SK-N-SH treated with all-trans-retinoic acid at 6 μM for 48 hours (cell line): ENCODE measurements at regions not wholly inside any gene's neighbourhood (a gene's known extent, or its start where the extent isn't known, plus 50 kb on each side); places are given as distances from the start of the nearest gene placed in this dataset.

Experiments
- ATAC-seq: fragments of 200-7000 bp; cut with Tn5 transposase; 3 replicates; pipeline ENCODE4 v1.9.1; 2020; ENCODE audit warnings: mild to moderate bottlenecking, moderate library complexity
- ARNTL ChIP-seq: fragments of 450-650 bp; formaldehyde crosslinking; IDR thresholded peaks from 2 replicates; pipeline ENCODE4 v1.5.0; 2020; ENCODE audit warnings: low read depth, mild to moderate bottlenecking, moderate library complexity, borderline replicate concordance
- BACH2 ChIP-seq: fragments of 250-450 bp; sonication (Bioruptor Pico); IDR thresholded peaks from 2 replicates; pipeline ENCODE4 v1.9.0; 2021; ENCODE audit warnings: mild to moderate bottlenecking, borderline replicate concordance
- CREB5 ChIP-seq: fragments of 250-450 bp; sonication (Bioruptor Pico); IDR thresholded peaks from 2 replicates; pipeline ENCODE4 v1.5.1; 2020; ENCODE audit warnings: low read depth, mild to moderate bottlenecking, moderate library complexity
- CSDC2 ChIP-seq: fragments of 250-450 bp; sonication (Bioruptor Pico); IDR thresholded peaks from 2 replicates; pipeline ENCODE4 v1.5.0; 2020; ENCODE audit warnings: mild to moderate bottlenecking, moderate library complexity
- ESRRG ChIP-seq: fragments of 250-450 bp; sonication (Bioruptor Pico); IDR thresholded peaks from 2 replicates; pipeline ENCODE4 v1.6.1; 2021; ENCODE audit warnings: mild to moderate bottlenecking
- GLIS3 ChIP-seq: fragments of 250-450 bp; sonication (Bioruptor Pico); IDR thresholded peaks from 2 replicates; pipeline ENCODE4 v1.5.0; 2020; ENCODE audit warnings: mild to moderate bottlenecking, moderate library complexity
- ISL1 ChIP-seq: fragments of 250-450 bp; sonication (Bioruptor Pico); IDR thresholded peaks from 2 replicates; pipeline ENCODE4 v2.1.2; 2022; ENCODE audit warnings: mild to moderate bottlenecking, moderate library complexity
- OSR1 ChIP-seq: fragments of 250-450 bp; sonication (Bioruptor Pico); IDR thresholded peaks from 2 replicates; pipeline ENCODE4 v1.8.0; 2022; ENCODE audit warnings: moderate library complexity, mild to moderate bottlenecking, inconsistent platforms
- PATZ1 ChIP-seq: fragments of 250-450 bp; sonication (Bioruptor Pico); IDR thresholded peaks from 2 replicates; pipeline ENCODE4 v1.8.0; 2020; ENCODE audit warnings: mild to moderate bottlenecking, moderate library complexity, borderline replicate concordance
- POU6F1 ChIP-seq: fragments of 250-450 bp; sonication (Bioruptor Pico); IDR thresholded peaks from 2 replicates; pipeline ENCODE4 v1.8.0; 2021; ENCODE audit warnings: low read depth, mild to moderate bottlenecking, moderate library complexity, borderline replicate concordance
- RARB ChIP-seq: fragments of 250-450 bp; sonication (Bioruptor Pico); IDR thresholded peaks from 2 replicates; pipeline ENCODE4 v1.8.0; 2021; ENCODE audit warnings: mild to moderate bottlenecking, moderate library complexity
- SNAI2 ChIP-seq: fragments of 250-450 bp; sonication (Bioruptor Pico); IDR thresholded peaks from 2 replicates; pipeline ENCODE4 v1.5.0; 2020; ENCODE audit warnings: mild to moderate bottlenecking, moderate library complexity
- TCF4 ChIP-seq: fragments of 250-450 bp; sonication (Bioruptor Pico); IDR thresholded peaks from 2 replicates; pipeline ENCODE4 v1.8.0; 2021; ENCODE audit warnings: mild to moderate bottlenecking, moderate library complexity, borderline replicate concordance
- TOX ChIP-seq: fragments of 250-450 bp; sonication (Bioruptor Pico); IDR thresholded peaks from 2 replicates; pipeline ENCODE4 v1.8.0; 2021; ENCODE audit warnings: mild to moderate bottlenecking, moderate library complexity, borderline replicate concordance
- ZC3H10 ChIP-seq: fragments of 250-450 bp; sonication (Bioruptor Pico); IDR thresholded peaks from 2 replicates; pipeline ENCODE4 v1.5.1; 2021; ENCODE audit warnings: mild to moderate bottlenecking, moderate library complexity
- ZFP3 ChIP-seq: fragments of 250-450 bp; sonication (Bioruptor Pico); IDR thresholded peaks from 2 replicates; pipeline ENCODE4 v1.5.0; 2020; ENCODE audit warnings: mild to moderate bottlenecking, moderate library complexity
- ZFP30 ChIP-seq: fragments of 450-650 bp; formaldehyde crosslinking; IDR thresholded peaks from 2 replicates; pipeline ENCODE4 v1.5.0; 2022; ENCODE audit warnings: mild to moderate bottlenecking, moderate library complexity
- ZNF565 ChIP-seq: fragments of 450-650 bp; formaldehyde crosslinking; conservative IDR thresholded peaks from 2 replicates; pipeline ENCODE4 v1.5.0; 2020; ENCODE audit warnings: low read depth, mild to moderate bottlenecking, moderate library complexity
- ZNF70 ChIP-seq: fragments of 450-650 bp; formaldehyde crosslinking; IDR thresholded peaks from 2 replicates; pipeline ENCODE4 v1.5.0; 2020; ENCODE audit warnings: mild to moderate bottlenecking, moderate library complexity
- ZNF8 ChIP-seq: fragments of 450-650 bp; formaldehyde crosslinking; IDR thresholded peaks from 2 replicates; pipeline ENCODE4 v1.5.0; 2020; ENCODE audit warnings: mild to moderate bottlenecking, moderate library complexity
- TF ChIP-seq, protein P1 (sequence below): fragments of 250-450 bp; sonication (Bioruptor Pico); IDR thresholded peaks from 2 replicates; pipeline ENCODE4 v1.5.1; 2021; ENCODE audit warnings: mild to moderate bottlenecking, moderate library complexity

DNA sequence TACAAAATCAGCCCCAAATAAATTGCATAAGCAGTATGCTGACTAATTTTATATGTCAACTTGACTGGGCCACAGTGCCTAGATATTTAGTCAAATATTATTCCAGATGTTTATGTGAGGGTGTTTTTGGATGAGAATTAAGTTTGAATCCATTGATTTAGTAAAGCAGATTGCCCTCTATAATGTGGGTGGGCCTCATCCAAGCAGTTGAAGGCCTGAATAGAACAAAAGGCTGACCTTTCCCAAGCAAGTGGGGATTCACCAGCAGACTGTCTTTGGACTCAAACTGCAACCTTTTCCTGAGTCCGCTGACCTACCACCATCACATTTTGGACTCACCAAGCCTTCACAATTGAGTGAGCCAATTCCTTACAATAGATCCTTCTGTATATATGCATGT, 186.4 kb downstream of the ARHGAP12 start:
- TF ChIP-seq ZNF565 (CRISPR knock-in tag) (no peak), GLIS3 (CRISPR knock-in tag) (no peak), POU6F1 (CRISPR knock-in tag) (no peak), OSR1 (CRISPR knock-in tag) (no peak), ZFP3 (CRISPR knock-in tag) (no peak), ZFP30 (CRISPR knock-in tag) (no peak), BACH2 (CRISPR knock-in tag) (no peak), RARB (no peak), CSDC2 (no peak), ZNF70 (CRISPR knock-in tag) (no peak), ZC3H10 (no peak), ARNTL (no peak)
- ATAC-seq = no peak

- TF ChIP-seq ZFP3 (CRISPR knock-in tag) (no peak), TOX (CRISPR knock-in tag) (no peak), SNAI2 (CRISPR knock-in tag) (no peak), ZNF8 (CRISPR knock-in tag) (no peak), ESRRG (CRISPR knock-in tag) (no peak), ZFP30 (CRISPR knock-in tag) (no peak), ZNF70 (CRISPR knock-in tag) (no peak), CSDC2 (no peak)
- ATAC-seq = no peak
Observed at GRCh38 chr10:31741473-31741872, 187.2 kb downstream of the ARHGAP12 start.

- no peak; the same call in 1 of the 3 replicates for ATAC-seq
Observed at GRCh38 chr10:31739711-31740110, 188.9 kb downstream of the ARHGAP12 start.

More at GRCh38 chr10:31739711-31740110, 188.9 kb downstream of the ARHGAP12 start:
- TF ChIP-seq TCF4 (CRISPR knock-in tag) (no peak), BACH2 (CRISPR knock-in tag) (no peak), RARB (no peak), CREB5 (CRISPR knock-in tag) (no peak), TOX (CRISPR knock-in tag) (no peak), SNAI2 (CRISPR knock-in tag) (no peak), CSDC2 (no peak), ESRRG (CRISPR knock-in tag) (no peak), ZNF565 (CRISPR knock-in tag) (no peak), PATZ1 (no peak), ZFP30 (CRISPR knock-in tag) (no peak), ZFP3 (CRISPR knock-in tag) (no peak), ZC3H10 (no peak), ISL1 (no peak)
- TF ChIP-seq, protein P1, sequence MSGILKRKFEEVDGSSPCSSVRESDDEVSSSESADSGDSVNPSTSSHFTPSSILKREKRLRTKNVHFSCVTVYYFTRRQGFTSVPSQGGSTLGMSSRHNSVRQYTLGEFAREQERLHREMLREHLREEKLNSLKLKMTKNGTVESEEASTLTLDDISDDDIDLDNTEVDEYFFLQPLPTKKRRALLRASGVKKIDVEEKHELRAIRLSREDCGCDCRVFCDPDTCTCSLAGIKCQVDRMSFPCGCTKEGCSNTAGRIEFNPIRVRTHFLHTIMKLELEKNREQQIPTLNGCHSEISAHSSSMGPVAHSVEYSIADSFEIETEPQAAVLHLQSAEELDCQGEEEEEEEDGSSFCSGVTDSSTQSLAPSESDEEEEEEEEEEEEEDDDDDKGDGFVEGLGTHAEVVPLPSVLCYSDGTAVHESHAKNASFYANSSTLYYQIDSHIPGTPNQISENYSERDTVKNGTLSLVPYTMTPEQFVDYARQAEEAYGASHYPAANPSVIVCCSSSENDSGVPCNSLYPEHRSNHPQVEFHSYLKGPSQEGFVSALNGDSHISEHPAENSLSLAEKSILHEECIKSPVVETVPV = no peak
